HG02943 (cell line): ENCODE measurements at regions not wholly inside any gene's neighbourhood (a gene's known extent, or its start where the extent isn't known, plus 50 kb on each side); places are given as distances from the start of the nearest gene placed in this dataset.
A peak's percentile ranks its signal among the peaks of the same experiment; 100 is the strongest.

Source experiments
- ATAC-seq: cut with Tn5 transposase; IDR thresholded peaks from one replicate; pipeline ENCODE4 v1.9.1; 2021; ENCODE audit warnings: mild to moderate bottlenecking, low read depth, moderate library complexity; ENCODE audit not compliant: unreplicated experiment

DNA sequence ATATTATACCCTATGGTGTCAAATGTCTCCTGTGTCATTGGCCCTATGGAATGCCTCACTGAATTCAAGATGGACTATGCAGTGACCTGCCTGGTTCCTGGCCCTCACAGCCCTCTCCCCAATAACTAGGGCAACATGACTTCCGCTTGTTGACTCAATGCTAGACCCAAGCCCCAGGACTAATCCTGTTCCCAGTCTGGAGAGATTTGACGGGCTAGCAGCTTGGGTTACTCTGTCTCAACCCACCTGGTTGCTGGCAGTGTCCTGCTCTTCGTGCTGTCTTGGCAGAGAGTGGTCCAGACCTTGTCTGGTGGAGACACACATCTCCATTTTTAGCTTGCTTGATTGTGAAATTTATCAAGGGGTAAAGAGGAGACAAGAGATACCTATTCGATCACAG is 135.8 kb upstream of the HES1 start:
- no peak for ATAC-seq

DNA sequence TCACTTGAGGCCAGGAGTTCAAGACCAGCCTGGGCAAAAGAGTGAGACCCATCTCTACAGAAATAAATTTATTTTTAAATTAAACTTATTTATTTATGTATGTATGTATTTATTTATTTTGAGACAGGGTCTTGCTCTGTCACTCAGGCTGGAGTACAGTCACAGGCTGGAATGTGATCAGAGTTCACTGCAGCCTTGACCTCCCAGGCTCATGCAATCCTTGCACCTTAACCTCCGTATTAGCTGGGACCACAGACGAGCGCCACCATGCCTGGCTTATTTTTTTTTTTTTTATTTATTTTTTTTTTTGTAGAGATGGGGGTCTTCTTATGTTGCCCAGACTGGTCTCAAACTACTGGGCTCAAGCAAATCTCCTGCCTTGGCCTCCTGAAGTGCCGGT is 135.2 kb upstream of the HES1 start:
- no peak for ATAC-seq

DNA sequence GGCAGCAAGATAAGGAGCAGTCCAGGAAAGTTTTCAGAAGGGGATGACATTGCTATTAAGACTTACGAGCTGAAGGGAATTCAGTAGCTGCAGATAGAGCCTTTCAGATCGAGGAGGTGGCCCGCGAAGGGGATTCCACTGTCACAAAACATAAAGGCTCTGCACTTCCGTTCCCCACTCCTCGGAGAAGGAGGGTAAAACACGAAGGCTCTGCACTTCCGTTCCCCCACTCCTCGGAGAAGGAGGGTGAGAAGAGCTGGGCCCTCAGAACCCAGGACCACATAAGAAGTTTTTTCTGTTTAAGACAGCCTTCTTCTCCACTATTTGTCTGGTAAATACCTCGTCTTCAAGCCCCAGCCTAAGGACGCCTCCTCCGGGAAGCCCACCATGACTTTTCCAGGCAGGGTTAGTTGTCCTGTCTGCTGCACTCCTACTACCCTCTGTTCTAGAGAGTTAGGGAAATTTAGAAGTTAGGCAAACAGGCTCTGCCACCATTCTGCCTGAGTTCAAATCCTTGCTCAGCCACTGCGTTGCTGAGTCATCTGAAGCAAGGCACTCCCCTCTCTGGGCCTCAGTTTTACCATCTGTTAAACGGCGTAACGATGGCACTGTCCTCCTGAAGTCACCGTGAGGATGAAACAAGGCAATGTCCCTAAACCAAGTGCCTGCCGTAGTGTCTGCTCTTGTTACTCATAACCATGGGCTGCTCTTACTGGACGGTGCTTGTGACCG is 134.1 kb upstream of the HES1 start:
- ATAC-seq = no peak

GRCh38 chr3:194003114-194004057 is 132.6 kb upstream of the HES1 start:
- ATAC-seq = peak; percentile 53

DNA sequence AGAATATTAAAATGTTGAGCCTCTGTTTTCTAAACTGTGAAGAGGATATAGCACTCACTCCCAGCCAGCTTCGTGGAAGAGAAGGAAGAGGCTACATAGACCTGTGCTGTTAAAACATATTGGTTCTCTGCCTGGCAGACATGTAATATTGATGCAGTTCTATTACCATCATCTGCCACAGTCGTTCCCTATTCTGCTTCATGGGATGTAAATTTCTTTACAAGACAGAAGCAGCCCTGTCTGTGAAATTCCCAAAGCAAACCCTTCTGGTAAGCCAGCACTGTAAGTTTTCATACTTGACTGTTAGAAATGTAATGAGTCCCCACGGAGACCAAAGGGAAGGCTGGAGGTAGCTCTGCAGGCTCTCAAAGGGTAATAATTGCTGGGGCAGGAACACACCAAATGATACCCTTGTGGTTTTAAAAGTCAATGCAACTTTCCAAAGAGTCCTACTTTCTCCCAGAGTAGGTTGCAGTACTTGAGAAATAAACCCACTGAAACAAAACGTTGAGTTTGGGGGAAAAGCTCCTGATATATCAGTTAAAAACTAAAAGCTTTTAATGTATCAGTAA is 129.9 kb upstream of the HES1 start:
- no peak for ATAC-seq

- ATAC-seq = no peak
These were observed 128.2 kb upstream of the HES1 start for GRCh38 chr3:194007592-194008337.

DNA sequence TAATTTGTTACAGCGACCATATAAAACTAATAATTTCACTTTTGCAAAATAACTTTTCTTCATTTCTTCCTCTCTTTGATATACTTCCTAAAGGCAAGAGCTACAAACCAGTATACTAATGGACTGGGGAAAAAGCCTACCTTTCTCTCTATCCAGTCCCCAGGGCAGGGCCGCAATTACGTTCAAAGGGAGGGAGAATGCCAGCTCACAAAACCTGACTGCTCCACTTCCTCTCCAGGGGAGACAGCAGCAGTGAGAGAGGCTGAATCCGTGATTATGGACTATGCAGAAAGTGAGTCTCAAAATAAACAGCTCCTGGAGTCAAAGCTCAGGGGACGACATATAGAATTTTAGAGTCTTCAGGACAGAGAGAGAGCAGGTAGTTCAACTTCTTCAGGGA is 126.9 kb upstream of the HES1 start:
- no peak for ATAC-seq

DNA sequence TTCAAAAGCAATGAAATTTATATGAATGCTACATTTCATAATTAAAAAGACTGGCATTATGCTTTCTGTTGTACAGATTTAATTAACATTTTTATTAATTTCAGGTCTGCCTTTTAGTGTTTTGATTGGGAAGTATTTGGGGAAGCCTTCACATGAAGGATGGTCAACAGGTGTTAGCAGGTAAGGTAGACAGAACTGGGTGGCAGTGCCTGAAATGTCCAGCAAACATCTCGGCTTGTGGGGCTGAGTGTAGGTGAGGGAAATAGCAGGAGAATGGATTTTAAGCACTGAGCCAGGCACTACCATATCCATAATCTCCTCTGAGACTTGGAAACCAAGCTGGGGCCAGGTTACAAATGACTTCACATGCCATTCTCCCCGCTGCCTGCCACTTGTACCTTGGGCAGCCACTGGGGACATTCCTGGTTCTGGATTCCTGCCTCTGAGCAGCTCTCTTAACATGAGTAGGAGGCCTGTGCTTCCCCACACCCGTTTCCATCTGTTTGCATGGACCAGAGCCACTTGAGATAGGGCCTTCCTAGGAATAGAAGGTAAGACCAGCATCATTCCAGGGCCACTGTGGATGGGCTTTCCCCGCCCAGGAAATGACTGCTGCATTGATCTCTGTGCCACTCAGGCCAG is 125.9 kb upstream of the HES1 start:
- ATAC-seq = no peak

DNA sequence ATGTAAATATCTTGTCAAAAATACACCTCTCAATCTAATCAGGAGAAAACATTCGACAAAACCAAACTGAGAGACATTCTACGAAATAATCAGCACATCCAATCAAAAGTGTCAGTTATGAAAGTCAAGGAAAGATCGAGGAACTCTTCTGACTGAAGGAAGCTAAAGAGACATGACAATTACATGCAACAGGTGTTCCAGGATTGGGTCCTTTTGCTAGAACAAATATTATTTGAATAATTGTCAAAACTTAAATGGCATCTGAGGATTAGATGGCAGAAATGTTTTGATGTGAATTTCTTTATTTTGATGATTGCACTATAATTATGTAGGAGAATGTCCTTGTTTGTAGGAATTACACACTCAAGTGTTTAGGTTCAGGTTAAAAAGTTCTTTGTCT is 124.1 kb upstream of the HES1 start:
- ATAC-seq = no peak

GRCh38 chr3:194013928-194014327 is 122.0 kb upstream of the HES1 start:
- ATAC-seq = no peak

- ATAC-seq = no peak
These were observed 121.2 kb upstream of the HES1 start for GRCh38 chr3:194014756-194015155.

- no peak for ATAC-seq
These were observed 116.4 kb upstream of the HES1 start for GRCh38 chr3:194019398-194020165.

GRCh38 chr3:194022052-194022451 is 113.9 kb upstream of the HES1 start:
- no peak for ATAC-seq

DNA sequence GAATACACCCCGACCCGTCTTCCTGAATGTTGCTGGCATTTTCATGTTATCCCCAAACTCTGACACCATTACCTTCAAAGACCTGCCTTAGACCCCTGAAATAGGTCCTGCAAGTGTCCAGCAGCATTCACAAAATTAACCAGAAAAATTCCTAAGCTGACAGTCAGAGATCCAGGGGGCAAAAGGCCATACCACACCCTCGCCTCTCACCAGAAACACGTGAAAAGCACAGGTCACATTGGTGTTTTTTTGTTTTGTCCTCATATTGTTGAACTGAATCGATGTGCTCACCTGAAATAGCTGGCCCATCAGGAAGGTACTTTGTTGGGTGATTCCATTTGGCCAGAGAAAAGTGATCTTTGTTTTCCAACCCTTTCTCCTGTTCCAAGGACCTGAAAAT is 113.1 kb upstream of the HES1 start:
- no peak for ATAC-seq

GRCh38 chr3:194023501-194024280 is 112.3 kb upstream of the HES1 start:
- no peak for ATAC-seq

DNA sequence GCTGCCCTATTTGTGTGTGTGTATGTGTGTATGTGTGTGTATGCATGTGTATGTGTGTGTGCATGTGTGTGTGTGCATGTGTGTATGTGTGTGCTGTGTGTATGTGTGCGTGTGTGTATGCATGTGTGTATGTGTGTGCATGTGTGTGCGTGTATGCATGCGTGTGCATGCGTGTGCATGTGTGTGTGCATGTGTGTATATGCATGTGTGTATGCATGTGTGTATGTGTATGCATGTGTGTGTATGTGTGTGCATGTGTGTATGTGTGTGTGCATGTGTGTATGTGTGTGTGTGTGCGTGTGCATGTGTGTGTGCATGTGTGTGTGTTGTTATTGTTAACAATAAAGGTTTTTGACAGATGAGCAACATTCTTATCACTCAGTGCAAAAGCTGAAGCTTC is 110.8 kb upstream of the HES1 start:
- ATAC-seq = no peak

DNA sequence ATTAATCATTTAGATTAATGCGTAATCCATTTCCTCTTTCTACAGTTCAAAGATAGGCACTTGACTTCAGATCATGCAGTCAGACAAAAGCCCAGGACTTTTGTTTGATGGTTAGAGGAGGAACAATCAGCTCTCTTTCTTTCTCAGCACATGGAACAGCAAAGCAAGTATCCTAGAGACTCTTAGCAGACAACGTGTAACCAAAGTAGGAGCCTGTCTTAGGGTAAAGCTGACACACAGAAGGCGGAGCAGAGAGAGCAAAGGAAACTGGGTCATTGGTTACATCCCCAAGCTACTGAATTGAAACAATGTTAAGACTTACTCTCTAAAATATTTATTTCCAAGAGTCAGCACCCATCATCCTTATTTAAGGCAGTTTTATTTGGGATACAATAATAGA is 110.0 kb upstream of the HES1 start:
- ATAC-seq = no peak

DNA sequence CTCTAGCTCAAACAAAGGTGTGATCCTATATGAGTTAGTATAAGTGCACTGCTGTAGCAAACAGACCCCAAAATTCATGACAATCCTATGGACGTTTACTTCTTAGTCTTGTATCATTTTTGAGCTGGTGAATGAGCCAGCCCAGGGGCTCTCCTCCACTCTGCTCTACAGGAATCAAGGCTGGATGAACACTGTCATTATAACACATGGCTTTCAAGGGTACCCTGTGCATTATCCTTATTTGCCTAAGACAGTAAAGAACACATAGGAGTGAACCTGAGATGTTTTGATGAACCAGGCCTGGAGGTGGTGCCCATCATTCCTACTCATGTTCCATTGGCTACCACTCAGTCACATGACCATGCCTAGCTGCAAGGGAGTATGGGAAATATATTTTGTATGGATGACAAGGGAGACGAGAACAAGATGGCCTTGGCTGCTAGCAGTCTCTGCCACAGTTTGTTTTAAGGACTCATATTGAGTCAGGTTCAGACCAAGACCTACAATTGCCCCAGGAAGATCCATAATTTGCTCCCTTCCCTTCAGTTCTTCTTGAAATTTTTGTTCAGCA is 107.4 kb upstream of the HES1 start:
- no peak for ATAC-seq
